ENCODE measurements at regions not wholly inside any gene's neighbourhood (a gene's known extent, or its start where the extent isn't known, plus 50 kb on each side); places are given as distances from the start of the nearest gene placed in this dataset.

DNA sequence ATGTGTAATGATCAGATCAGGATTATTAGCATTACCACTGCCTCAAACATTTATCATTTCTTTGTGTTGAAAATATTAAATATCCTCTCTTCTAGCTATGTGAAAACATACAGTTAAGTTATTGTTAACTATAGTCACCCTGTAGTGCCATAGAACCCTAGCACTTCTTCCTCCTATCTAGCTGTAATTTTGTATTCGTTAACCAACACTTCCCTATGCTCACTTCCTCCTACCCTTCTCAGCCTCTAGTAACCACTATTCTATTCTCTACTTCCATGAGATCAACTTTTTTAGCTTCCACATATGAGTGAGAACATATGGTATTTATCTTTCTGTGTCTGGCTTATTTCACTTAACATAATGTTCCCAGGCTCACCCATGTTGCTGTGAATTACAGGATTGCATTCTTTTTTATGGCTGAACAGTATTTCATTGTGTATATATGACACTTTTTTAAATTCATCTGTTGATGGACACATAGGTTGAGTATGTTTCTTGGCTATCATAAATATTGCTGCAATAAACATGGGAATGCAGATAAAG lies 132.7 kb upstream of the RHOBTB1 start:
- TF ChIP-seq EZH2 (IDR thresholded peaks at IDR 0.05; ENCODE audit: borderline replicate concordance, low read depth, low read length, poor library complexity, severe bottlenecking) = no peak
- TF ChIP-seq, protein P1, sequence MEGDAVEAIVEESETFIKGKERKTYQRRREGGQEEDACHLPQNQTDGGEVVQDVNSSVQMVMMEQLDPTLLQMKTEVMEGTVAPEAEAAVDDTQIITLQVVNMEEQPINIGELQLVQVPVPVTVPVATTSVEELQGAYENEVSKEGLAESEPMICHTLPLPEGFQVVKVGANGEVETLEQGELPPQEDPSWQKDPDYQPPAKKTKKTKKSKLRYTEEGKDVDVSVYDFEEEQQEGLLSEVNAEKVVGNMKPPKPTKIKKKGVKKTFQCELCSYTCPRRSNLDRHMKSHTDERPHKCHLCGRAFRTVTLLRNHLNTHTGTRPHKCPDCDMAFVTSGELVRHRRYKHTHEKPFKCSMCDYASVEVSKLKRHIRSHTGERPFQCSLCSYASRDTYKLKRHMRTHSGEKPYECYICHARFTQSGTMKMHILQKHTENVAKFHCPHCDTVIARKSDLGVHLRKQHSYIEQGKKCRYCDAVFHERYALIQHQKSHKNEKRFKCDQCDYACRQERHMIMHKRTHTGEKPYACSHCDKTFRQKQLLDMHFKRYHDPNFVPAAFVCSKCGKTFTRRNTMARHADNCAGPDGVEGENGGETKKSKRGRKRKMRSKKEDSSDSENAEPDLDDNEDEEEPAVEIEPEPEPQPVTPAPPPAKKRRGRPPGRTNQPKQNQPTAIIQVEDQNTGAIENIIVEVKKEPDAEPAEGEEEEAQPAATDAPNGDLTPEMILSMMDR (conservative IDR thresholded peaks at IDR 0.05; ENCODE audit: low read depth, low read length) = no peak
